ENCODE measurements at regions not wholly inside any gene's neighbourhood (a gene's known extent, or its start where the extent isn't known, plus 50 kb on each side); places are given as distances from the start of the nearest gene placed in this dataset.
A peak's percentile ranks its signal among the peaks of the same experiment; 100 is the strongest.

DNA sequence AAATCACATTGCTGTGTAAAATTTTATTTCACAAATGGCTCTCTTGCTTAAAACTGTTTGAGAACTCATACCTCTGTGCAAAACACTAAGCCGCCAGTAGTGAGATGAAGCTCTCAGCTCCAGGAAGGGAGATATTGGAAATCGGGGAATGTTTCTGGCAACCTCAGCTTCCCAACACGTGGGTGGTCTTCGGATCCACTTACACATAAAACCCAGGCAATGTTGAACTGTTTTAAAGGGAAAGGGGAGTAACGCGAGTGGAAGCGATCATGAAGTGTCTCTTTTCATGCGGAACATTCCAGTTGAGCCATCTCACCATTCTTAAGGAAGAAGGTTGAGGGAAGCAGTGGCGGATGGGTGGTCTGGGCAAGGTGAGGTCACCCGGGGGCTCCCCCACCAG lies 136.8 kb downstream of the ASB1 start:
- DNase-seq: no peak

DNA sequence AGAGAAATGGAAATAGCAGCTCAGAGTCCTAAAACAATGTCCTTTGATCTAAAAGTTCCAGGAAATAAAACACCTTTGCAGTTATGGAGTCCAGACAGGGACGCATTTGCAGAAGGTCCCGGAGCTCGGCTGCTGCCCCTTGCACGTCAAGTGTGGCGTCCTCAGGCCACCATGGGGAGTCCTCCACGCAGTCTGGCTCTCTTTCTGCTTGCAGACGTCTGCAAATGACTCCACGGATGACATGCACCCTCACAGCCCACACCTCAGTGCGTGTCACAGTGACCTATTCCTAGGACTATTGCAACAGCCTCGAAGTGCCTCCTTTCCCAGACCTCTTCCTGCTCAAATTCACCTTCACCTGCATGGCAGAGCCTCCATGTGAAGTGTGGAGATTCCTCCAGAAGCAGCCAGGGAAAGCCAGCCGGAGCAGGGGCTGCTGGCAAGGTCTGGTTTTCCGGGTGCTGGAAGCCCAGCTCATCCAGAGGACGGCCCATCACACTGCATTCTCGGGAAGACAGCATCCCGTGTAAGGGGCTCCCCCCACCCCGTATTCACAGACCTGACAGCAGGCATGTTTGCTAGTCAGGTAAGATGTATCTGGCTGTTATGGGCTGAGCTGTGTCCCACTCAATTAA lies 137.7 kb downstream of the ASB1 start:
- DNase-seq: no peak

DNA sequence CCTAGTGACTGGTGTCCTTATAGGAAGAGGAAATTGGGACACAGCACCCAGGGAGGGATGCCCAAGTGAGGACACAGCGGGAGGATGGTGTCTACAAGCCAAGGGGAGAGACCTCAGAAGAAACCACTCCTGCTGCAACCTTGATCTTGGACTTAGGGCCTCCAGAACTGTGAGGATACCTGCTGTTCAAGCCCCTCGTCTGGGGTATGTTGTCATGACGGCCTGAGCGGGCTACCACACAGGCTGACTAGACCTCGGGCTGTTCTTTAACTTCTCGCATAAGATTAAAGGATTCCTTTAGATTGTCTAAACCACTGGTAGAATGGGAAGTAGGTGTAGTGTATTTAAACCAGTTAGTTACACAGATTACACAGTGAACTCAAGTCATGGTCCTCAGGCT lies 138.3 kb downstream of the ASB1 start:
- no peak for DNase-seq

DNA sequence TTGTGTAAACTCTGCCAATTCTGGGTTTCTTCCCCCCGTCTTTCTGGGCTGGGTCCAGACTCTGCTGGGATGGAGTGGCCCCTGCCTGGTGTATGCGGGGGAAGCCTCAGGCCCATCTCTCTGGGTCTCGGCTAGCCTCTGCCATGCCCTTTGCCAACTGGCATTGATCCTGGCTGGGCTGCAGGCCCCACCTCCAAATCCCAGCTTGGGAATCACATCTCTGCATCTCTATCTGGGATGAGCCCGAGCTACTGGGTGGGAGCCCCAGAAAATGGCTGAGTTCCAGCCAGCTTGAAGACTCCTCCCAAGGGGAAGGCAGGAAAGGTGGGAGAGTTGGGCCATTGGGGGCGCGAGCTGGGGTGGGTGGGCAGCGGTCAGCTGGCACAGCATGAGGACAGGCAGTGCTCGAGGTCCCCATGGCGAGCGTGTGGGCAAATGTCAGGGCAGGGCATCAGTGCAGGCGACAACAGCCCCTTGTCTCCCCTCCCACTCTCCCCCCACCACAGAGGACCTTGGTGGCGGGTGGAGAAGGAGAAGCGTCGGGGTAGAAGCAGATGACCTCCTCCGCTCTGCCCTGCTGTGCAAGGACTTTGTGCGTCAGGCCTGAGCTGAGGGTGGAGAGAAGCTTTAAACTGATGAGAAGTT lies 139.4 kb downstream of the ASB1 start:
- no peak for DNase-seq

DNA sequence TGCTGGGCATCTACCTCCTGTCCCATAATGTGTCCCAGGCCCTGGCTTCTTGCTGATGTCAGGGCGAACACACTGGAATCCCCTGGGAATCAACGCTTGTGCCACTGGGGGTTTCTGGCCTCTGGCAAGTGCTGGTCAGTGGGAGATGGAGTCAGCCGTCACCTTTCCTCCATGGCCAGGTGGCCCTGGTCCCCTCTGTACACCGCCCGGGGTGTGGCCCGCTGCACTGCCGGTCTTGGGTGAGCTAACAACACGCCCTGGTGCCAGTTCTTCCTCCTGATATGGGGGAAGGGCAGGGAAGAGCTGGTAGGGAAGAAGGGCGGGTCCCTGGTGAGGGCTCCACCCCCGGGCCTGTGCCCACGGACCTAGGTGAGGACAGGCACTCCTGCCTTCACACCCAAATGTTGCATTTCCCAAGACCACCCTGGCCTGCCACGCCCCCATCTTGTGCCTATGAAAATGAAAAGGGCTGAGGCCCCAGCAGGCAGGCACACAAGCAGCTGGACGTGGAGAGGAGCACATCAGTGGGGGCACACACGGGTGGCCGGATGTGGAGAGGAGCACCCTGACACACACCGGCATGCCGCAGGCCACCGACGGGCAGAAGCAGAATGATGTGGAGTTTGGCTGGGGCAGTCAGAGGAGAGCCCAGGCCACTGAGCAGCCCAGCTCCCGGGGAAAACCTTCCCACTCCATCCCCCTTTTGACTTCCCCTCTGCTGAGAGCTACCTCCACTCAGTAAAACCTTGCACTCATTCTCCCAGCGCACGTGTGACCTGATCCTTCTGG lies 140.5 kb downstream of the ASB1 start:
- peak in 1 of 2 donors; percentile 2 for DNase-seq

DNA sequence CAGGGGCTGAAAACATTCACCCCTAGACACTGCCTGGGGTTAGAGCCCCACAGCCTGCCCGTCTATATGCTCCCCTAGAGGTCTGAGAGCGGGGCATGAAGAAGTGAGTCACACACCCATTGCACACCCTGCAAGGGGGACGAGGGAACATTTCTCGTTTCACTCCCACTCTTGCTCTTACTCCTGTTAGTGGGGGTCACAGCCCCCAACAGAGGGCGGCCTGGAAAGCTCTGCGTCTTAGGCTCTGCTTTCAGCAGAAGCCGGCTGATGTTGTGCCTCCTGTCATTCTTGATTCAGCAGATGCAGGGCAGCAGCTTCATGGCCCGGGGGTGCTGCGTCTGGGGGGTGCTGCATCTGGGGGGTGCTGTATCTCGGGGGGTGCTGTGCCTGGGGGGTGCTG lies 141.3 kb downstream of the ASB1 start:
- no peak for DNase-seq

DNA sequence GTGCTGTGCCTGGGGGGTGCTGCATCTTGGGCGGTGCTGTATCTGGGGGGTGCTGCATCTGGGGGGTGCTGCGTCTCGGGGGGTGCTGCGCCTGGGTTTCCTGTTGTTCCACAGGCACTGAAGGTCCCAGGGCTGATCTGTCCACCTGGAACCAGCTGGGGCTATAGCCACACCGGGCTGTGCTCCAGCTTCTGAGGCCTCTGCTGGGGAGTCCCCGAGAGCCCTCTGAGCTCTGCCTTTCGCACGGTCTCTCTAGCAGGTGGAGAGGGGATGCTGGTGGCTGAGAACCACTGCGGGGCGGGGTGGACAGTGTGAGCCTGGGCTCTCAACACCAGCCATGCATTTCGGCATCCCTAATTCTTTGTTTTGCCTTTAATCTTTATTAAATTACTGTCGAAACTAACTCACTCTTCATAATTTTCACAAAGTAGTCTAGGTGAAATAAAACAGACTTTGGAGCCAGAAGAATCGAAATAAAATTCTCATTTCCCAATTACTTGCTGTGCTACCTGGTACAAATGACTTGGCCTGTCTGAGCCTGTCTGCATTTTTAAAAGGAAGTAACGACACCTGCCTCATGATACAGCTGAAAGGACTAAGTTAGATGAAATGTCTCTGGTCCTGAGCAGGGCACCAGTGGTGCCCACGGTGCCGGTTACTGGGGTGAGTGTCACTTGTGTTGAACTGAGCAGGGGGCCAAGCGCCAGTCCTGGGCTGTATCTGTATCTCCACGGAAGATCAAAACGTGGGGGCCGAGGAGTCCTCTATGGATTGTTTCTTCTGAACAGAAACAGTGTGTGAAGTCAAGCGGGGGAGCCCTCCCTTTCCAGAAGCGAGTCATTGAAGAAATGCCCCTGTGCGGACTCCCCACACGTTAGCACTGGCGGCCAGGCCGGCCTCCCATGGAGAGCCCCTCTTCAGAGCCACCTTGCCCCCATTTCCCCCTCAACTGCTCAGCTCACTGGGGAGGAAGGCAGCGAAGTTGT lies 142.0 kb downstream of the ASB1 start:
- DNase-seq: no peak

DNA sequence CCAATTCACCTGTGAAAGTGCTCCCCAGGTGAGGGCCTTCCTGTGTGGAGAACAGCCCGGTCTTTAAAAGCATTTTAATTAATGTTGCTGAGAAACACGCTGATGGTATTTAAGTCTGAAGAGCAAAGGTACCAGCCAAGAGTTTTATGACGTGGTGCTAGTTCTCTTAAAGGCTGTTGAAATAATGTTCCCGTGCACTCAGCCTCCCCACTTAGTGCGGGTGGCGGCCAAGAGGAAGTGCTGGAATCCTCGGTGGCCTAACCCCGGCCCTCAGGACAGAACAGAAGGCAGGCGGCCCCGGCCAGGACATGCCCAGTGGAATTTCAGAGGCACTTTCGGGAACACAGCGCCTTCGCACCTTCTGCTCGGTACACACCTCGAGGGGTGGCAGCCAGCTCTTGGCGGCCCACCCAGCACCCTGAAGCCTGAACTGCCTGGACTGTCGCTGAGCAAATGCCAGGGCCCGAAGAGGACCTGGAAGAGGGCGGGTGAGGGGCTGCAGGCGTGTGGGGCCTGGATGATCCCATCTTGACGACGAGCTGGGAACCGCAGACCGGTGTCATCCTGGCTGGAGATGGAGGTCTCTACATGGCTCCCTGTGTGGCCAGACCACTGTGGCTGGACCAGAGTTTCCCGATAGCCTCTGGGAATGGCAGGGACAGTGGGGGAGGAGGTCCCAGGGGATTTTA lies 142.9 kb downstream of the ASB1 start:
- DNase-seq: peak; percentile 53 to 59

DNA sequence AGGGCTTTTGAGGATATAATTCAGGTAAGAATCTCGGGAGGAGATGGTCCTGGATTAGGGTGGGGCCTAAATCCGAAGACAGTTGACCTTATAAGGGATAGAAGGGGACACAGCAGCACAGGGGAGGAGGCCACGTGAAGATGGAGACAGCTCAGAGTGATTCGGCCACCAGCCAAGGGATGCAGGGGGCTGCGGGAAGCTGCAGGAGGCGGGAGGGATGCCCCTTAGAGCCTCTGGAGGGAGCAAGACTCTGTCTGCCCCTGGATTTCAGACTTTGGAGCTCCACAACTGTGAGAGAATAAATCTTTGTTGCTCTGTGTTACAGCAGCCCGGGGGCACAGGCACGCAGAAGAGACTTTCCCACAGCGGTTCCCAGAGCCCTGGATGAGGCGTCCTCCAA lies 143.7 kb downstream of the ASB1 start:
- DNase-seq: no peak

DNA sequence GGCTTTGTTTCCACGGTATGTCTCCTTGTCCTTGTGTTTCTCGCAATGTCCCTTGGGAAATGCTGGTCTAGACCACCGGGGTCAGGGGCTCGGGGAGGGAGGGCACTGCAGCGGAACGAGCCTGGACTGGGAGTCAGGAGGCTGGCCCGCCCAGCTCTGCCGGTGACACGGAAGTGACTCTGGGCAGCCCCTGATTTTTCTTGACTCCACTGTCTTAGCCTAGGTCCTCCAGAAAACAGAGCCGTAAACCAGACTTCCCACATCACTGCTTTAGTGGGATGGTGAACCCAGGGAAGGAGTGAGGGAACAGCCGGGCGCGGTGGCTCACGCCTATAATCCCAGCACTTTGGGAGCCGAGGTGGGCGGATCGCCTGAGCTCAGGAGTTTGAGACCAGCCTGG lies 144.2 kb downstream of the ASB1 start:
- no peak for DNase-seq

DNA sequence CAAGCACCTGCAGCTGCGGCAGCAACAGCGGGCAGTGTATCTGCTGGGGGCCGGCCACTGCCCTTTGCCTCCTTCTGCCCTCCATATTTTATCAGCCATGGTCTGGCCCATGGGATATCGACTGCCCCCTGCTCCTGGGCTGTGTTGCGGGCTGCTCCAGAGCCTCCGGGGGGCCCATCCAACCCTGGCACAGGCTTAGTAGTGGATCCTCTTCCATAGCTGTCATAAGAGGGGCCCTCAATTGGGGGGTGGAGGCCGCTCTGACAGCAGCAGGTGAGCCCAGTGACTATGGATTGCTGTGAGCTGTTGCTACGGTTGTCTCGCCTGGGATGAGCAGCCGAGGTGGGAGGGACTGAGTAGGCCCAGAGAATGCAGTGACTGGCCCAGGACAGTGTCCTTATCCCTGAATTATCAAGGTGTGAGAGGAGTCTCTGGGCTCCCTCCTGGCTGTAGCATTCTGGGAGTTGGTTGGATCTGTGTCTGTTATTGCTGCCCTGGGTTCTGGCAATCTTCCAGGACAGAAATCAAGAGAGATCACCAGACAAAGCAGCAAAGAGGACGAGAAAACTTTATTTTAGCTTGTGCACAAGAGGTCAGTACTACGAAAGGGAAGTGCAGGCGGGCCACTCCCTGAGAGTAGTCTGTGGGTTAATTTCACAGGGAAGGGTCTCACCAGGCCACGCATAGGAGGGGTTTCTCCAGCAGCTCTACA lies 145.1 kb downstream of the ASB1 start:
- no peak for DNase-seq

DNA sequence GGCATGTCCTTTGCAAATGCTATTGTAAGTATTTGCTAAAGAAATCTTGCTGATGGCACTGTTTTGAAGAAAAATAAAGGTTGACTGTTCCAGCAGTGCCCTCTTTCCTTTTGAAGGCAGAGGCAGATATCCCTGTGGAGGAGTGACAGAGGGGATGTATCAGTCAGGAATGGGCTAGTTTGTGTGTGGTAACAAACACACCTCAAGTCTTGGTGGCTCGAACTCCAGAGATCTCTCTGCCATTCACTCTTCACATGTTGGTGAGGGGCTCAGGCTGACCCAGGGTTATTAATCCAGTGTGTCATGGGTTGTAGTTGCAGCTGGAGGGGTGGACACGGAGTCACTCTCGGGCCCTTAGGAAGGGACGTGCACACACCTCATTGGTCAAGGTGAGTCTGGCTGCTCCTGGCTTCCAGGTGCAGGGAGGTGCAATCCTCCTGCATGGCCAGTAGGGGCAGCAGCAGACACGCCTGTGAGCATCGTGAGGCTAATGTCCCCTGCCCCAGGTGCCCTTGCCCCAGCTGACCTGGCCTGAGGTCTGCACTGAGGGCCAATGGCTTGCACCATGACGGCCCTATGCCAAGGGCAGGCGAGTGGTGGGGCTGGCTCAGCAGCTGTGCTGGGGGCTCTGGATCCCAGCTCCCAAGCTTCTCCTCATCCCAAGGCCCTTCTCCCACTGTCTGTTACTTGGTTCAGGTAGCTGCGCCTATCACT lies 146.5 kb downstream of the ASB1 start:
- no peak for DNase-seq

DNA sequence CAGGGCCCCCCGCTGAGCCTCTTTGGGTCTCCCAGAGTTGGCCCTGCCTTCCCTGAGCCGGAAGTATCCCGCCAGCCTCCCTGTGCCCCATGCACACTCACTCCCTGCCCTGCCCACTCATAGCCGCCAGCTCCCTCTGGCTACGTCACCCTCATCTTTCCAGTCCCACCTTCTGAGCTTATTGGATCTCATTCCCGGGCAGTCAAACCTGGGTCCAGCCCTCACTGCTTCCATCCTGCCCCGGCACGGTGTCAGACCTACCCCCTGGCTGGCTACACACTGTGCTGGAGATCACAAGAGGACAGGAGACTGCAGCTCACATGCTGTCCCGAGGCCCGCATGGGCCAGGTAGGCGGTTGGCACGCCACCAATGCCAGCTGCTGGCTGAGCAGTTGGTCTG lies 147.2 kb downstream of the ASB1 start:
- no peak for DNase-seq

DNA sequence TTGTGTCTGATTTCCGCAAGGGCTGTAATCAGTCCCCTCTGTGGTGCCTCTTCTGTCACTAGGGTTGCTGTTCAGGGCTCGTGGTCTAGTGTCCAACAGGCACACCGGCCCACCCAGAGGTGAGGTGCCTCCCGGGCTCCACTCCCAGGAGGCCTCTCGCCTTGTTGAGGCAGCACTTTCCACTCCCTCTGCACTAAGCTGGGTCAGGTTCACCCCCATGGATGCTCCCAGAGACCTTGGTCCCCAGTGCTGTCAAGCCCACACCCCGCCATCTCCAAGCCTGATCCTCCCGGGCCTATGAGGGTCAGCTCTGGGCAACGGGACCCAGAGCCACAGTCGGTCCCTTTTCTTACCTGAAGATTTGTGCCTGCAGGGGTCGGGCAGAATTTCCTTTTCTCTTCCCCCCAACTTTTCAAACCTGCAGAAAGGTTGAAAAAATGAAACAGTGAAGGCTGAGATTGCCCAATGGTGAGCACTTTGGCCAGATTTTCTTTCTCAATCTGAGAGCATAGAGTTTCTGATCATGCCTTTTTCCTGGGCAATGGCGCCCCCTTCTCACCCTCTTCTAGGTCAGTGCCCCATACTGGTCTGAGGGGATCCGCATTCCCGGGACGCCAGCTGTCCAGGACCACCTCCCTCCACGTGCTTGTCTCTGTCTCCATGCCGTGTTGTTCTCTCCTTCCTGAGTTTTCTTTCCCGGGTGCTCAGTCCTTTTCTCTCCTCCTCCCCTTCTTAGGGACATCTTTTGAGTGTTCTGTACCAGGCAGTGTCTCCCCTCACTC lies 148.0 kb downstream of the ASB1 start:
- DNase-seq: no peak

DNA sequence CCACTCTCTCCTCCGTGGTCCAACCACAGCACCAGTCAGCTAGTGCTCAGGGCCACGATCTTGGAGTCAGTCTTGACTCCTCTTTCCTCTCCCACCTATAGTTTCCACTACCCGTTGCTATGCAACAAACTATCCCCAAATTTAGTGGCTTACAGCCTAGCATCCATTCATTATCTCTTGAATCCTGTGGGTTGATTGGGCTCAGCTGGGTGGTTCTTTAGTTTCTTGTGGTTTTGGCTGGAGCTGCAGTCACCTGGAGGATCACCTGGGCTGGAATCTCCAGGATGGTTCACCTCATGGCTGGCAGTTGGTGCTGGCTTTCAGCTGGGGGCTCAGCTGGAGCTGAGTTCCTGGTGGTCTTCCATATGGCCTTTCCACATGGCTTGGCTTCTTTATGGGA lies 149.9 kb downstream of the ASB1 start:
- no peak for DNase-seq

DNA sequence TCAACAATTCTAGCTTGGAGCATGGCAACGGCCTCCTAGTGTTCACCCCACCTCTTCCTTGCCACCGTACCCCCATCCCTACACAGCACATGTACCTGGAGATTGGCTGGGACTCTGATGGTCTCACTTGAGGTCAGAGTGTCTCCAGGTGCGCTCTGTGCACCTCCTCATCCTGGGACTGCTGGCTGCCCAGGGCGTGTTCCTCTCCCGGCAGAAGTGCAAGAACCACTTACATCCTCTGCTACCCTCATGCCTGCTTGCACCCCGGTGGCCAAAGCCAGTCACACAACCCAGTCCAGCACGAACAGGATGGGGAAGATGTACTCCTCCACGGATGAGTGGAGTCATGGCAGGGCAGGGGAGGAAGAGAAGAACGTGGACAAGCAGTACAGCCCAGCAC lies 151.5 kb downstream of the ASB1 start:
- no peak for DNase-seq

DNA sequence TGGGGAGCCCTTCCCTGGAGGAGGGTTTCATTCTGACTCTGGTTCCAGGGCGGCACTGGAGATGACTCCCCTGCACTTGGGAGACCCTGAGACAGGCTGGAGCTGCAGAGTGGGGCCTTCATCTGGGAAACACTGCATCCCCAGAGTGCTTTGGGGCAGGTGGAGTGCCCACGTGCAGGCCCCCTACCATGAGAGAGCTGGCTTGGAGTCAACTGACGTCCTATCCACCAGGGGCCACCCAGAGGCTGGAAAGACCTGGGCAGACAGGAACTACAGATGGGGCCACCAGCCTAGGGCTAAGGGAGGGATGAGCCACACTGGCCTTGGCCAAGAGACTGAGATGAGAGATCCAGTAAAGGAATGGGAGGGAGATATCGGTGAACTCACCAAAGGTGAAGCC lies 153.8 kb downstream of the ASB1 start:
- no peak for DNase-seq

DNA sequence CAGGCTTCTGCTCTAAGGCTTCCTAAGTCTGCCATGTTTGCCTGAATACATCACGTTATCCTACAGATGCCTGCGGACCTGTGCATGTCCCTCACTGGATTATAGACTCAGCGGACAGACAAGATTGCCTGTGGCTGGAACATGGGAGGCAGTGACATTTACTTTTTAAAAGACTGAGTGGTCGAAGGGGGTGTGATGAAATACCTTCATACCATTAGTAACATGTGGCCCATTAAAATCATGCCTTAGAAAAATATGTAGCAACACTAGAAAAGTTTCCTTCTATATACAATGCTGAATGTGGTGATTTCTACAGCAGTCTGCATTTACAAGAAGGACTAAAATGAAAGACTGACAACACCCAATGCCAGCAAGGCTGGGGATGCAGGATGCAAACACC lies 154.4 kb downstream of the ASB1 start:
- no peak for DNase-seq

DNA sequence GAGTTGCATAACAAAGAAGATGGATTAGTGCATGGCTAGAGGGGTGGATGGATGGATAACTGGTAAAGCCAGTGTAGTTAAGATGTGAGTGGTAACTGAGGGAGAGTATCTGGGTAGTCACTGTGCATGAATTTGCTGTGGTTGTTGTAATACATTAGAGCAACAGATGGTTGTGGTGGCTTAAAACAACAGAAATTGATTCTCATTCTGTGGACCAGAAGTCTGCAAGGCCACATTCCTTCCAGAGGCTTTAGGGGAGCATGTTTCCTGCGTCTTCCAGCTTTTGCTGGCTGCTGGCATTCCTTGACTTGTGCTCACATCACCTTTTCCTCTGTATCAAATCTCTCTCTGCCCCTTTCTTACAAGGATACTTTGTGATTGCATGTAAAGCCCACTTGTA lies 155.4 kb downstream of the ASB1 start:
- DNase-seq: no peak

DNA sequence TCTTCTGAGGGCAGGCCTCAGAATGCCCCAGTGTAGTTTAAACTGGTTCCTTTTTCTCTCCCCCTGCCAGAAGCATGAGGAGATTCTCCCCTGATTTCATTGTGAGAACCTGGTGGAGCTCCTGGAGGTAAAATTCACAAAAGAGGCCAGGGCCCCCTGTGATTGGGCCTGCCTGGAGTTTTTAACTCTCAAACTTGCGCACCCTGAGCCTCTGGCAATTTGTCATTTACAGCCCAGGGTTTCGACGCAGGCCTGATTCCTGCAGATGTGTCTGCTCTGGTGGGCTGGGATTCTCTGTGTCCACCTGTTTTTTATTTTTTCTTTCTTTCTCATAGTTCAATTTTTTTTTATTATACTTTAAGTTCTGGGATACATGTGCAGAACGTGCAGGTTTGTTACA lies 157.9 kb downstream of the ASB1 start:
- no peak for DNase-seq

Data from inflammatory macrophage treated with lipopolysaccharide for 1 hour (primary cell).